SK-N-SH treated with all-trans-retinoic acid at 6 μM for 48 hours (cell line): ENCODE measurements at regions not wholly inside any gene's neighbourhood (a gene's known extent, or its start where the extent isn't known, plus 50 kb on each side); places are given as distances from the start of the nearest gene placed in this dataset.

Experiments used
- CSRNP3 ChIP-seq: fragments of 250-450 bp; sonication (Bioruptor Pico); IDR thresholded peaks from 2 replicates; pipeline ENCODE4 v1.5.1; 2021; ENCODE audit warnings: mild to moderate bottlenecking, moderate library complexity
- SNAI2 ChIP-seq: fragments of 250-450 bp; sonication (Bioruptor Pico); IDR thresholded peaks from 2 replicates; pipeline ENCODE4 v1.5.0; 2020; ENCODE audit warnings: mild to moderate bottlenecking, moderate library complexity
- ZC3H10 ChIP-seq: fragments of 250-450 bp; sonication (Bioruptor Pico); IDR thresholded peaks from 2 replicates; pipeline ENCODE4 v1.5.1; 2021; ENCODE audit warnings: mild to moderate bottlenecking, moderate library complexity
- ZNF565 ChIP-seq: fragments of 450-650 bp; formaldehyde crosslinking; conservative IDR thresholded peaks from 2 replicates; pipeline ENCODE4 v1.5.0; 2020; ENCODE audit warnings: low read depth, mild to moderate bottlenecking, moderate library complexity
- ZNF70 ChIP-seq: fragments of 450-650 bp; formaldehyde crosslinking; IDR thresholded peaks from 2 replicates; pipeline ENCODE4 v1.5.0; 2020; ENCODE audit warnings: mild to moderate bottlenecking, moderate library complexity
- TF ChIP-seq, protein P1 (sequence below): fragments of 250-450 bp; sonication (Bioruptor Pico); IDR thresholded peaks from 2 replicates; pipeline ENCODE4 v1.8.0; 2020; ENCODE audit warnings: mild to moderate bottlenecking, moderate library complexity, borderline replicate concordance

DNA sequence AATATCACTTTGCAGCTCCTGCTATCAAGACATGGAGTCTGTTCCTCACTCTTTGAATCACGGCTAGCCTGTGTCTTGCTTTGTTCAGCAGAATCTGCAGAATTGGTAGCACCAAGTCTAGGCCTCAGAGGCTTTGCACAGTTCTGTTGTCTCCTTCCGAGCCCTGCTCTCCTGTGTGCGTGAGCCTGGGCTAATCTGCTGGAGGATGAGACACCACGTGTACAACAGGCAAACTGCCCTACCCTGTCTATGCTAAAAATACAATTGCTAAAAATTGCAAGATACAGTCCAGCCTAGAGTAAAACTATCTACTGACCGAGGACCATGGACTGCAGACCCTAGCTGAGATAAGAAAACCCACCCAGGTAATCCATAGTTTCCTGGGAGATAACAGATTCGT is 484.7 kb downstream of the NPIPA7 start:
- TF ChIP-seq, protein P1, sequence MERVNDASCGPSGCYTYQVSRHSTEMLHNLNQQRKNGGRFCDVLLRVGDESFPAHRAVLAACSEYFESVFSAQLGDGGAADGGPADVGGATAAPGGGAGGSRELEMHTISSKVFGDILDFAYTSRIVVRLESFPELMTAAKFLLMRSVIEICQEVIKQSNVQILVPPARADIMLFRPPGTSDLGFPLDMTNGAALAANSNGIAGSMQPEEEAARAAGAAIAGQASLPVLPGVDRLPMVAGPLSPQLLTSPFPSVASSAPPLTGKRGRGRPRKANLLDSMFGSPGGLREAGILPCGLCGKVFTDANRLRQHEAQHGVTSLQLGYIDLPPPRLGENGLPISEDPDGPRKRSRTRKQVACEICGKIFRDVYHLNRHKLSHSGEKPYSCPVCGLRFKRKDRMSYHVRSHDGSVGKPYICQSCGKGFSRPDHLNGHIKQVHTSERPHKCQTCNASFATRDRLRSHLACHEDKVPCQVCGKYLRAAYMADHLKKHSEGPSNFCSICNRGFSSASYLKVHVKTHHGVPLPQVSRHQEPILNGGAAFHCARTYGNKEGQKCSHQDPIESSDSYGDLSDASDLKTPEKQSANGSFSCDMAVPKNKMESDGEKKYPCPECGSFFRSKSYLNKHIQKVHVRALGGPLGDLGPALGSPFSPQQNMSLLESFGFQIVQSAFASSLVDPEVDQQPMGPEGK (CRISPR knock-in tag), result no peak
- TF ChIP-seq ZNF70 (CRISPR knock-in tag) (no peak), CSRNP3 (CRISPR knock-in tag) (no peak), ZC3H10 (CRISPR knock-in tag) (no peak), SNAI2 (no peak), ZNF565 (no peak)
